ENCODE measurements at regions not wholly inside any gene's neighbourhood (a gene's known extent, or its start where the extent isn't known, plus 50 kb on each side); places are given as distances from the start of the nearest gene placed in this dataset.

DNA sequence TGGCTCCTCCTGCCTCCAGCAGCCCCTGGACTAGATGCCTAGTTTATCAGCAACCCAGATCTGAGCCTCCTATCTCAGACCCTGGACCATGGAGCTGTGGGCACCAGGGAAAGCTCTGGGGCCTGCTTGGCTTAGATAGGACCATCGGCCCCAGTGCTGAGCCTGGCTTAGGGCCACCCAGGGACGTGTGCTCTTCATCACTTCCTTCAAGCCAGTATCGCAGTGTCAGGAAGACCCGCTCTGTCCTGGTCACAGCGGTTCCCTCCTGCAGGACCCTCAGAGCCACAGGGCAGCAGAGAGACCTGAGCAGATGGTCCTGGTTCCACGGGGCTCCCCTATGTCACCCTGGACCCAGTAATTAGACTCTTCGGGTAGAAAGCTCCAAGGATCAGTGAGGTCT, 105.7 kb upstream of the FAM20C start:
- TF ChIP-seq, protein P1, sequence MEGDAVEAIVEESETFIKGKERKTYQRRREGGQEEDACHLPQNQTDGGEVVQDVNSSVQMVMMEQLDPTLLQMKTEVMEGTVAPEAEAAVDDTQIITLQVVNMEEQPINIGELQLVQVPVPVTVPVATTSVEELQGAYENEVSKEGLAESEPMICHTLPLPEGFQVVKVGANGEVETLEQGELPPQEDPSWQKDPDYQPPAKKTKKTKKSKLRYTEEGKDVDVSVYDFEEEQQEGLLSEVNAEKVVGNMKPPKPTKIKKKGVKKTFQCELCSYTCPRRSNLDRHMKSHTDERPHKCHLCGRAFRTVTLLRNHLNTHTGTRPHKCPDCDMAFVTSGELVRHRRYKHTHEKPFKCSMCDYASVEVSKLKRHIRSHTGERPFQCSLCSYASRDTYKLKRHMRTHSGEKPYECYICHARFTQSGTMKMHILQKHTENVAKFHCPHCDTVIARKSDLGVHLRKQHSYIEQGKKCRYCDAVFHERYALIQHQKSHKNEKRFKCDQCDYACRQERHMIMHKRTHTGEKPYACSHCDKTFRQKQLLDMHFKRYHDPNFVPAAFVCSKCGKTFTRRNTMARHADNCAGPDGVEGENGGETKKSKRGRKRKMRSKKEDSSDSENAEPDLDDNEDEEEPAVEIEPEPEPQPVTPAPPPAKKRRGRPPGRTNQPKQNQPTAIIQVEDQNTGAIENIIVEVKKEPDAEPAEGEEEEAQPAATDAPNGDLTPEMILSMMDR (conservative IDR thresholded peaks at IDR 0.05; ENCODE audit: low read depth, low read length) = no peak
- TF ChIP-seq SMC3 (IDR thresholded peaks at IDR 0.05; ENCODE audit: low read depth, low read length) (no peak), RFX5 (IDR thresholded peaks at IDR 0.05; ENCODE audit: low read depth, low read length) (no peak), POLR2A (IDR thresholded peaks at IDR 0.05; ENCODE audit: low read depth, low read length) (no peak), CHD1 (IDR thresholded peaks at IDR 0.05; ENCODE audit: low read depth, low read length) (no peak), RAD21 (IDR thresholded peaks at IDR 0.05; ENCODE audit: low read length) (no peak), MXI1 (IDR thresholded peaks at IDR 0.05; ENCODE audit: borderline replicate concordance, low read depth, low read length) (no peak), FOS (IDR thresholded peaks at IDR 0.05; ENCODE audit: low read depth, low read length) (no peak)
- TF ChIP-seq, protein P2, sequence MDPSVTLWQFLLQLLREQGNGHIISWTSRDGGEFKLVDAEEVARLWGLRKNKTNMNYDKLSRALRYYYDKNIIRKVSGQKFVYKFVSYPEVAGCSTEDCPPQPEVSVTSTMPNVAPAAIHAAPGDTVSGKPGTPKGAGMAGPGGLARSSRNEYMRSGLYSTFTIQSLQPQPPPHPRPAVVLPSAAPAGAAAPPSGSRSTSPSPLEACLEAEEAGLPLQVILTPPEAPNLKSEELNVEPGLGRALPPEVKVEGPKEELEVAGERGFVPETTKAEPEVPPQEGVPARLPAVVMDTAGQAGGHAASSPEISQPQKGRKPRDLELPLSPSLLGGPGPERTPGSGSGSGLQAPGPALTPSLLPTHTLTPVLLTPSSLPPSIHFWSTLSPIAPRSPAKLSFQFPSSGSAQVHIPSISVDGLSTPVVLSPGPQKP (IDR thresholded peaks at IDR 0.05; ENCODE audit: borderline replicate concordance, low read depth, low read length) = no peak

Measured in IMR-90 (cell line).